DMS79 (cell line): ENCODE measurements at regions not wholly inside any gene's neighbourhood (a gene's known extent, or its start where the extent isn't known, plus 50 kb on each side); places are given as distances from the start of the nearest gene placed in this dataset.

Experiments used
- DNase-seq: peaks from one replicate; lab custom pipeline; 2025; lab: John Stamatoyannopoulos, UW

GRCh38 chr10:78162853-78163252 lies 129.2 kb downstream of the RPS24 start:
- no peak for DNase-seq

GRCh38 chr10:78164702-78165101 lies 131.0 kb downstream of the RPS24 start:
- no peak for DNase-seq

GRCh38 chr10:78165172-78165571 lies 131.5 kb downstream of the RPS24 start:
- DNase-seq, result no peak

- no peak for DNase-seq
These were observed 132.0 kb downstream of the RPS24 start for GRCh38 chr10:78165617-78166016.

GRCh38 chr10:78166261-78166660 lies 132.6 kb downstream of the RPS24 start:
- no peak for DNase-seq

GRCh38 chr10:78169214-78169613 lies 135.6 kb downstream of the RPS24 start:
- no peak for DNase-seq

- no peak for DNase-seq
These were observed 136.4 kb downstream of the RPS24 start for GRCh38 chr10:78170026-78170475.

GRCh38 chr10:78171633-78172400 lies 138.2 kb downstream of the RPS24 start:
- DNase-seq, result no peak

- DNase-seq, result peak; percentile 88
These were observed 139.8 kb downstream of the RPS24 start for GRCh38 chr10:78173360-78174015.

GRCh38 chr10:78175444-78176015 lies 141.9 kb downstream of the RPS24 start:
- no peak for DNase-seq

GRCh38 chr10:78176320-78177317 lies 143.0 kb downstream of the RPS24 start:
- no peak for DNase-seq

GRCh38 chr10:78177491-78178185 lies 144.0 kb downstream of the RPS24 start:
- no peak for DNase-seq

GRCh38 chr10:78178397-78178796 lies 144.7 kb downstream of the RPS24 start:
- DNase-seq, result no peak

GRCh38 chr10:78178940-78179339 lies 145.3 kb downstream of the RPS24 start:
- no peak for DNase-seq

GRCh38 chr10:78179886-78180705 lies 146.4 kb downstream of the RPS24 start:
- no peak for DNase-seq

- no peak for DNase-seq
These were observed 147.9 kb downstream of the RPS24 start for GRCh38 chr10:78181381-78182055.

- no peak for DNase-seq
These were observed 149.2 kb downstream of the RPS24 start for GRCh38 chr10:78182841-78183240.

GRCh38 chr10:78184851-78185692 lies 151.4 kb downstream of the RPS24 start:
- no peak for DNase-seq

GRCh38 chr10:78185693-78186055 lies 152.0 kb downstream of the RPS24 start:
- DNase-seq, result no peak
